ENCODE measurements at regions not wholly inside any gene's neighbourhood (a gene's known extent, or its start where the extent isn't known, plus 50 kb on each side); places are given as distances from the start of the nearest gene placed in this dataset.

GRCh38 chr18:43642727-43643330 is 365.5 kb upstream of the SYT4 start:
- Histone ChIP-seq H3K4me3 (no peak overlapping the region), H3K27me3 (no peaks in the 10 kb centered on the region), H3K4me1 (no peaks in the 10 kb centered on the region), H3K9me3 (peaks cover 3% of the 10 kb centered on the region), H3K27ac (no peak overlapping the region), H3K36me3 (no peaks in the 10 kb centered on the region)
- ATAC-seq (no peak), DNase-seq (no peak)
- intact Hi-C loops (cut with DNase I): no loop called here
- no peak for TF ChIP-seq CTCF (IDR thresholded peaks at IDR 0.05)

GRCh38 chr18:43648002-43648401 is 370.7 kb upstream of the SYT4 start:
- DNase-seq: no peak
- intact Hi-C loops (cut with DNase I): no loop called here
- H3K4me1 ChIP-seq: no peaks in the 10 kb centered on the region
- no peak for TF ChIP-seq CTCF (IDR thresholded peaks at IDR 0.05)
- no peaks in the 10 kb centered on the region for H3K9me3 ChIP-seq
- H3K4me3 ChIP-seq: no peak overlapping the region
- no peaks in the 10 kb centered on the region for H3K27me3 ChIP-seq
- H3K27ac ChIP-seq: no peak overlapping the region
- H3K36me3 ChIP-seq: no peaks in the 10 kb centered on the region
- no peak for ATAC-seq

GRCh38 chr18:43649649-43650357 is 372.5 kb upstream of the SYT4 start:
- intact Hi-C loops (cut with DNase I): no loop called here
- no peak overlapping the region for H3K27ac ChIP-seq
- ATAC-seq (no peak), DNase-seq (no peak)
- no peak for TF ChIP-seq CTCF (IDR thresholded peaks at IDR 0.05)
- no peaks in the 10 kb centered on the region for H3K4me1 ChIP-seq
- H3K4me3 ChIP-seq: no peak overlapping the region
- H3K9me3 ChIP-seq: no peaks in the 10 kb centered on the region
- H3K27me3 ChIP-seq: no peaks in the 10 kb centered on the region
- H3K36me3 ChIP-seq: no peaks in the 10 kb centered on the region

GRCh38 chr18:43650426-43650825 is 373.1 kb upstream of the SYT4 start:
- Histone ChIP-seq H3K27ac (no peak overlapping the region), H3K4me3 (no peak overlapping the region), H3K36me3 (no peaks in the 10 kb centered on the region), H3K27me3 (no peaks in the 10 kb centered on the region), H3K9me3 (no peaks in the 10 kb centered on the region), H3K4me1 (no peaks in the 10 kb centered on the region)
- DNase-seq (no peak), ATAC-seq (no peak)
- TF ChIP-seq CTCF (IDR thresholded peaks at IDR 0.05): no peak
- intact Hi-C loops (cut with DNase I): no loop called here

GRCh38 chr18:43651057-43651456 is 373.8 kb upstream of the SYT4 start:
- no peaks in the 10 kb centered on the region for H3K27me3 ChIP-seq
- no peak overlapping the region for H3K4me3 ChIP-seq

More at GRCh38 chr18:43651057-43651456, 373.8 kb upstream of the SYT4 start:
- no peaks in the 10 kb centered on the region for H3K36me3 ChIP-seq
- H3K9me3 ChIP-seq: no peaks in the 10 kb centered on the region
- no peak overlapping the region for H3K27ac ChIP-seq
- DNase-seq (no peak), ATAC-seq (no peak)
- intact Hi-C loops (cut with DNase I): no loop called here
- H3K4me1 ChIP-seq: no peaks in the 10 kb centered on the region
- TF ChIP-seq CTCF (IDR thresholded peaks at IDR 0.05): no peak

Measured in upper lobe of right lung (tissue), 1 donor.